GM12872 (cell line): ENCODE measurements at regions not wholly inside any gene's neighbourhood (a gene's known extent, or its start where the extent isn't known, plus 50 kb on each side); places are given as distances from the start of the nearest gene placed in this dataset.

Experiments
- CTCF ChIP-seq: IDR thresholded peaks from 3 replicates; pipeline ENCODE4 v1.5.1; 2011; ENCODE audit warnings: low read depth, mild to moderate bottlenecking, low read length, moderate library complexity; ENCODE audit not compliant: insufficient read depth

GRCh38 chr16:75798714-75799113 is 72.4 kb upstream of the CPHXL start:
- TF ChIP-seq CTCF = no peak

GRCh38 chr16:75801307-75801706 is 75.0 kb upstream of the CPHXL start:
- TF ChIP-seq CTCF = no peak

GRCh38 chr16:75803753-75804152 is 77.5 kb upstream of the CPHXL start:
- TF ChIP-seq CTCF = no peak

DNA sequence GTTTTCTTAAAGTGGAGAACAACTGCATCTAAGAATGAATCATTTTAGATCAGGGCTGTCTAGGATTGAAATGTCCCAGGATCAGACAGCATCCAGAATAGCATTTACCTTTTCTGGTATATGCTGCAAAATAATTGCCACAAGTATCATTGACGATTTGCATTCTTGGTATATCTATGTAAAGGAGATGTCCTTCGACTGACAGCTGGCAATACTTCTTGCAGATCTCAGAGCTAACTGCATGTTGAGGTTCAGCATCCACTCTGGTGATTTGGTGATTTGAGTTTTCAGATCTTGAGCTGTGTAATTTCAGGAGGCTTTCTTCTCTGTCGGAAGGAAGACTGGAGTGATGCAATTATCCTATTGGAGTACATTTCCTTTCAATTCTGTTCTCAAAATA is 78.1 kb upstream of the CPHXL start:
- no peak for TF ChIP-seq CTCF

- no peak for TF ChIP-seq CTCF
Observed at GRCh38 chr16:75805946-75806345, 79.7 kb upstream of the CPHXL start.

- TF ChIP-seq CTCF = no peak
Observed at GRCh38 chr16:75806487-75806886, 80.2 kb upstream of the CPHXL start.

DNA sequence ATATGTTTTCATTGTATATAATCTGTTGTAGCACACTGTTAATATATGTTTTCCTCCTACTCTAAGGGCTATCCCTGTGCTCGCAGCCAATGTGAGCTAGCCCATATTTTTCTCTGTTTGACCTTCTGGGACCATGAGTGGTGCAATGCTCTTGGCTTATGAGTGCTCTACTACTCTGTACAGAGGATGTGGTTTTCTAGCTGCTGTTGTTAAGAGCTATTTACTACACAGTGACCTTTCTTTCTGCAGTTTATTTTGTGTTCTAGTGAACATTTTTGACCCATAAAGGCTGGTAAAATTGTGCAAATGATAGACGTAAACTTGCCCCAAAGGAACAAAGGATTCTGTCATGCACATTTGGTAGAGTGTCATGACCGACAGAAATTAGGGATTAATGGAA is 84.1 kb upstream of the CPHXL start:
- no peak for TF ChIP-seq CTCF
